Progenitor cell of endocrine pancreas (in vitro differentiated cells): ENCODE measurements at regions not wholly inside any gene's neighbourhood (a gene's known extent, or its start where the extent isn't known, plus 50 kb on each side); places are given as distances from the start of the nearest gene placed in this dataset.

Experiments
- DNase-seq: peaks from one replicate; pipeline ENCODE4 v3.0.0; 2021; ENCODE audit warnings: low spot score; ENCODE audit not compliant: unreplicated experiment
- H3K27ac Mint-ChIP-seq: 2 replicates; pipeline ENCODE4 v1.8.0; 2021; ENCODE audit warnings: mild to moderate bottlenecking, moderate library complexity, mixed read lengths
- H3K27me3 Mint-ChIP-seq: 2 replicates; pipeline ENCODE4 v1.8.0; 2021; ENCODE audit warnings: mixed read lengths
- H3K36me3 Mint-ChIP-seq: 2 replicates; pipeline ENCODE4 v1.8.0; 2022; ENCODE audit warnings: mixed read lengths; ENCODE audit not compliant: insufficient read depth
- H3K4me1 Mint-ChIP-seq: 2 replicates; pipeline ENCODE4 v1.8.0; 2021; ENCODE audit warnings: low read depth, mixed read lengths
- H3K4me3 Mint-ChIP-seq: 2 replicates; pipeline ENCODE4 v1.8.0; 2021; ENCODE audit warnings: low read depth, mild to moderate bottlenecking, moderate library complexity, mixed read lengths
- H3K9me3 Mint-ChIP-seq: 2 replicates; pipeline ENCODE4 v1.8.0; 2021; ENCODE audit warnings: low read depth, mixed read lengths
- TF ChIP-seq, protein P1 (sequence below): fragments of 200-600 bp; sonication (generic); IDR thresholded peaks from one replicate; pipeline ENCODE4 v1.5.0; 2021; ENCODE audit warnings: antibody characterized with exemption, mild to moderate bottlenecking; ENCODE audit not compliant: unreplicated experiment

DNA sequence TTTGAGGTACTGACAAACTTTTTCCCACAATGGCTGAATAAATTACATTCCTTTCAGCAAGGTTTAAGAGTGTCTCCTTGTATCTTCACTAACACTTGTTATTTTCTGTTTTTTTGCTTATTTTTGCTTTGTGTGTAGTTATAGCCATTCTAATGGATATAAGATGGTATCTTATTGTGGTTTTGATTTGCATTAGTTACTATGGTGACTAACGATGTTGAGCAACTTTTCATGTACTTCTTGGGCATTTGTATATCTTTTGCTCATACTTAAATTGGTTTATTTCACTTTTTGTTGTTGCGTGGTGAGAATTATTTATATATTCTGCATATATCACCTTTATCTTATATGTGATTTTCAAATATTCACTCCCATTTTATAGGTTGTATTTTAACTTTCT, 79.9 kb upstream of the FSIP2 start:
- no peaks in the 10 kb centered on the region for H3K27me3 Mint-ChIP-seq
- H3K27ac Mint-ChIP-seq = peak overlapping the region; percentile 62
- TF ChIP-seq, protein P1, sequence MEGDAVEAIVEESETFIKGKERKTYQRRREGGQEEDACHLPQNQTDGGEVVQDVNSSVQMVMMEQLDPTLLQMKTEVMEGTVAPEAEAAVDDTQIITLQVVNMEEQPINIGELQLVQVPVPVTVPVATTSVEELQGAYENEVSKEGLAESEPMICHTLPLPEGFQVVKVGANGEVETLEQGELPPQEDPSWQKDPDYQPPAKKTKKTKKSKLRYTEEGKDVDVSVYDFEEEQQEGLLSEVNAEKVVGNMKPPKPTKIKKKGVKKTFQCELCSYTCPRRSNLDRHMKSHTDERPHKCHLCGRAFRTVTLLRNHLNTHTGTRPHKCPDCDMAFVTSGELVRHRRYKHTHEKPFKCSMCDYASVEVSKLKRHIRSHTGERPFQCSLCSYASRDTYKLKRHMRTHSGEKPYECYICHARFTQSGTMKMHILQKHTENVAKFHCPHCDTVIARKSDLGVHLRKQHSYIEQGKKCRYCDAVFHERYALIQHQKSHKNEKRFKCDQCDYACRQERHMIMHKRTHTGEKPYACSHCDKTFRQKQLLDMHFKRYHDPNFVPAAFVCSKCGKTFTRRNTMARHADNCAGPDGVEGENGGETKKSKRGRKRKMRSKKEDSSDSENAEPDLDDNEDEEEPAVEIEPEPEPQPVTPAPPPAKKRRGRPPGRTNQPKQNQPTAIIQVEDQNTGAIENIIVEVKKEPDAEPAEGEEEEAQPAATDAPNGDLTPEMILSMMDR = no peak
- no peak overlapping the region for H3K4me3 Mint-ChIP-seq
- no peaks in the 10 kb centered on the region for H3K9me3 Mint-ChIP-seq
- H3K36me3 Mint-ChIP-seq = no peaks in the 10 kb centered on the region
- H3K4me1 Mint-ChIP-seq = no peaks in the 10 kb centered on the region
- no peak for DNase-seq

DNA sequence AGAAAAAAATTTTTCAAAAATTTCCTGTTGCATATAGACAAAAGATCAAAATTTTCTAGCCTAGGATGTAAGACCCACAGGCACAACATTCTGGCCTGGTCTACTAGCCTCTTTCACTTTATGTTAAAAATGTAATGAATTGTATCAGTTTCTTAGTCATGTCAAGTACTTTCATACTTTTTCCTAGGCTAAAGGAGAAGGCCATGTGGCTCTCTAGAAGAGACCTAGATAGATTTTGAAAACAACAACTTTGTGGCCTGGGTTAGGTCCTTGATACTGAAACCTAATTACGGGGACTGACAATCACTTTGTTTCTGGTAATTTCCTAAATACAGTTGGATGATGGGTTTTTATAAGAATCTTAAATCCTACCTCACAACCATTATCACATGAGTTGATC, 74.8 kb upstream of the FSIP2 start:
- no peaks in the 10 kb centered on the region for H3K36me3 Mint-ChIP-seq

DNA sequence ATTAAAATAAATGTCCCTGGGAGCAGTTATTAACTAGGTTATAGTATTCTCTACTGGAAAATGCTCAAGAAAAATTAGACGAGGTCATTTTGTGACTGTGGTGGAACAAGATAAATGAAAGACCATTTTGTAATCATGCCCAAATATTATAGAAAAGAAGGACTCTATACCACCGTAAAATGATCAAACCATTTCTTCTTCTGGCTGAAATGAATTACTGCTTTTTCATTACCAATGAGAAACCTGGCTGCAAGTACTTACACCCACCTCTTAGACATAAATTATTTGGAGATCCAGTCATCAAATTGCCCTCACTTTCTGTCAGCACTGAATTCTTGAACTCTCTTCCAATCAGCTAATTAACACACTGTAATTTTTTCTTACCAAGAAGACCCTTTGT, 74.2 kb upstream of the FSIP2 start:
- no peak for DNase-seq
- Mint-ChIP-seq H3K36me3 (no peaks in the 10 kb centered on the region), H3K27me3 (no peaks in the 10 kb centered on the region), H3K4me1 (peaks cover 6% of the 10 kb centered on the region), H3K4me3 (no peak overlapping the region), H3K27ac (no peak overlapping the region), H3K9me3 (no peaks in the 10 kb centered on the region)
- TF ChIP-seq, protein P1 = no peak

More for the DNA sequence above, 74.8 kb upstream of the FSIP2 start:
- TF ChIP-seq, protein P1 = no peak
- Mint-ChIP-seq H3K27me3 (no peaks in the 10 kb centered on the region), H3K4me3 (no peak overlapping the region), H3K4me1 (peaks cover 6% of the 10 kb centered on the region), H3K27ac (no peak overlapping the region), H3K9me3 (no peaks in the 10 kb centered on the region)
- DNase-seq = no peak

DNA sequence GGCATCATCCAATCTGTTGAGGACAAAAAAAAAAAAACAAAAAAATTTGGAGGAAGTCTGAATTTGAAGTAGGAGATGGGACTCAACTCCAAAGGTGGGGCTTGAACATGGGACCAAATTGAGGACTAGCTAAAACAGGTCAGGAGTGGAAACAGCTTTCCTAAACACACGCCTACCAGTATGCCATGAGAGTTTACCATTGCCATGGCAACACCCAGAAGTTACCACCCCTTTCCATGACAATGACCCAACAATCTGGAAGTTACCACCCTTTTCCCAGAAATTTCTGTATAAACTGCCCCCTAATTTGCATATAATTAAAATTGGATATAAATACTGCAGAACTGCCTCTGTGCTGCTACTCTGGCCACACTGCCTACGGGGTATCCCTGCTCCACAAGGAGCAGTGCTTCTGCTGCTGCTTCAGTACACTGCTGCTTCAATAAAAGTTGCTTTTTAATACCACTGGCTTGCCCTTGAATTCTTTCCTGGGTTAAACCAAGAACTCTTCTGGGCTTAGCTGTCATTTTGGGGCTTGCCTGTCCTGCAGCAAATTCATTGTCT, 73.3 kb upstream of the FSIP2 start:
- H3K36me3 Mint-ChIP-seq = no peaks in the 10 kb centered on the region

DNA sequence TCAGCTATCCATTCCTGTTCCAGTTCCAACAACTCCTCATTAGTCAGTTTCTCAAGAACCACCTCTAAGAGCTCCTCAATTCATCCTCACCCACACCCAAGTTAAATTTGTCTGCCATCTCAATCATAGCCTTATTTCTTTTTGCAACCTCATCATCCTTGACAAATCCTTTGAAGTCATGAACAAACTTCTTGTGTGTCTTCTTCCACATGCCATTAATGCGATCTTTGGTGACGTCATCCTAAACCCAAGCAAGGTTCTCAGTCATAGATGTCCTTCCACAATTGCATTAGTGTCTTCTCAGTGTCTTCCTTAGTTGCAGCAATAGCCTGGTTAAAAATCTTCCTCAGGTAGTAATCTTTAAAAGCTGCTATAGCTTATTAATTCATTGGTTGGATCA, 71.2 kb upstream of the FSIP2 start:
- no peak overlapping the region for H3K27ac Mint-ChIP-seq
- TF ChIP-seq, protein P1 = no peak
- peaks cover 6% of the 10 kb centered on the region for H3K4me1 Mint-ChIP-seq
- H3K36me3 Mint-ChIP-seq = no peaks in the 10 kb centered on the region
- no peaks in the 10 kb centered on the region for H3K9me3 Mint-ChIP-seq
- H3K4me3 Mint-ChIP-seq = no peak overlapping the region
- H3K27me3 Mint-ChIP-seq = no peaks in the 10 kb centered on the region
- no peak for DNase-seq

More for the DNA sequence above, 73.3 kb upstream of the FSIP2 start:
- H3K27ac Mint-ChIP-seq = no peak overlapping the region
- no peak for DNase-seq
- no peaks in the 10 kb centered on the region for H3K27me3 Mint-ChIP-seq
- TF ChIP-seq, protein P1 = no peak
- no peak overlapping the region for H3K4me3 Mint-ChIP-seq
- H3K4me1 Mint-ChIP-seq = peaks cover 6% of the 10 kb centered on the region
- H3K9me3 Mint-ChIP-seq = no peaks in the 10 kb centered on the region
